ENCODE measurements at regions not wholly inside any gene's neighbourhood (a gene's known extent, or its start where the extent isn't known, plus 50 kb on each side); places are given as distances from the start of the nearest gene placed in this dataset.

DNA sequence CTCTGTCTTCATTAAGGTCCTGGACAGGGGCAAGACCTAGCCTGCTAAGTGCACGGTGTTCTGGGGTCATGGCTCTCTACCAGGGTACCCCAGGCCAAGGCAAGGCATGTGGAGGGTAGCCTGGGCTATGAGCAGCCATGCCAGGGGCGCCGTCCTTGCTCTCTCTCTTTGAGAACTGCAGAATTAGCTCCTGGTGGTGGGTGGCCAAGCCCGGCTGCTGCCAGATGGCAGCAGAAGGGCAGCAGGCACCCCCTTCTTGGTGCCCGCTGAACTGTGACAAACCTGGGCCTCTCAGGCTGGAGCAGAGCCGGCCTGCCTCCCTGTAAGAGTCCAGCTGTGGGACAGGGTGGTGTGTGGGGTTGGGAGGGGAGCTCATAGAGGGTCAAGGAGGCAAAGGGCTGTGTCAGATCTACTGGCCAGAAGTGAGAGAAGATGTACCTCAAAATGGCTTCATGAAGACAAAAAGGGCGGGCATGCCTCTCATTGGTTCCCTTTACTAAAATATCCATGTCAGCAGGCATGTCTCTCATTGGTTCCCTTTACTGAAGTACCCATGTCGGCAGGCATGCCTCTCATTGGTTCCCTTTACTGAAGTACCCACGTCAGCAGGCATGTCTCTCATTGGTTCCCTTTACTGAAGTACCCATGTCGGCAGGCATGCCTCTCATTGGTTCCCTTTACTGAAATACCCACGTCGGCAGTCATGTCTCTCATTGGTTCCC lies 81.7 kb upstream of the SDK2 start:
- TF ChIP-seq, protein P1, sequence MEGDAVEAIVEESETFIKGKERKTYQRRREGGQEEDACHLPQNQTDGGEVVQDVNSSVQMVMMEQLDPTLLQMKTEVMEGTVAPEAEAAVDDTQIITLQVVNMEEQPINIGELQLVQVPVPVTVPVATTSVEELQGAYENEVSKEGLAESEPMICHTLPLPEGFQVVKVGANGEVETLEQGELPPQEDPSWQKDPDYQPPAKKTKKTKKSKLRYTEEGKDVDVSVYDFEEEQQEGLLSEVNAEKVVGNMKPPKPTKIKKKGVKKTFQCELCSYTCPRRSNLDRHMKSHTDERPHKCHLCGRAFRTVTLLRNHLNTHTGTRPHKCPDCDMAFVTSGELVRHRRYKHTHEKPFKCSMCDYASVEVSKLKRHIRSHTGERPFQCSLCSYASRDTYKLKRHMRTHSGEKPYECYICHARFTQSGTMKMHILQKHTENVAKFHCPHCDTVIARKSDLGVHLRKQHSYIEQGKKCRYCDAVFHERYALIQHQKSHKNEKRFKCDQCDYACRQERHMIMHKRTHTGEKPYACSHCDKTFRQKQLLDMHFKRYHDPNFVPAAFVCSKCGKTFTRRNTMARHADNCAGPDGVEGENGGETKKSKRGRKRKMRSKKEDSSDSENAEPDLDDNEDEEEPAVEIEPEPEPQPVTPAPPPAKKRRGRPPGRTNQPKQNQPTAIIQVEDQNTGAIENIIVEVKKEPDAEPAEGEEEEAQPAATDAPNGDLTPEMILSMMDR (IDR thresholded peaks at IDR 0.05), result no peak
- TF ChIP-seq EZH2 (IDR thresholded peaks at IDR 0.05), result no peak

Data from neural progenitor cell (in vitro differentiated cells).